ENCODE measurements at regions not wholly inside any gene's neighbourhood (a gene's known extent, or its start where the extent isn't known, plus 50 kb on each side); places are given as distances from the start of the nearest gene placed in this dataset.
"Not testable (repeated sequence)": the region's sequence is repeated elsewhere in the genome, so short reads cannot be mapped to it uniquely, and the experiment has no call there.

- DNase-seq = no peak
These were observed 368.3 kb upstream of the GJE1 start for GRCh38 chr6:141764388-141764787.

DNA sequence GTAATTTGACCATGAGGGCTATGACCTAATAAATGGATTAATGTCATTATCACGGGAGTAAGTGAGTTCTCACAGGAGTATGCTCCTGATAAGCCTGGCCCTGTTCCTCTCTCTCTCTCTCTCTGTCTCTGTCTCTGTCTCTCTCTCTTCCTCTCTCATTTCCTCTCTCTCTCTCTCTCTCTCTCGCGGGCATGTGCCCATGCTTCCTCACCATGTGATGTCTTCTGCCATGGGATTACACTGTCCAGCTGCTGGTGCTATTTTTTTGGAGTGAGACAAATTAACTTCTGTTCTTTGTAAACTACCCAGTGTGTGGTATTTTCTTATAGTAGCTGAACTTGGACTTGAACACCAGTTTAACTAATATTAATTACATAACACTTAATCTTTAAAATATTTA lies 374.3 kb upstream of the GJE1 start:
- no peak for DNase-seq

DNA sequence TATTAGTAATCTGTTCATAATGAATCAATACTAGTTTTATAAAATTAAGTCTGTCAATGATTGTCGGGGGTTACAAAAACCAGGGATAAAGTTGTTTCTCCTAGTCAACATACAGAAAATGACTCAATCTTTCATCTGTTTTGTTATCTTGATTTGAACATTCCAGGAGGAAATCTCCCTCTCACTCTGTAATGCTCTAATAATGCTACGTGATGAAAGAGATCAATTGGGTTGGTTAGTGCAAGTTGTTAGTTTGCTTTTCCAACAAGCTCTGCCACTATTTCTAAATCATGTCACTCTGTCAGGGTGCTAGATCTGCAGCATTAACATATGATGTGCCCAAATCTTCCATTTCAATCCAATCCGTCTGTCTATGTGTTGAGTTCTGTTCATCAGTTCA lies 379.5 kb upstream of the GJE1 start:
- DNase-seq = no peak

DNA sequence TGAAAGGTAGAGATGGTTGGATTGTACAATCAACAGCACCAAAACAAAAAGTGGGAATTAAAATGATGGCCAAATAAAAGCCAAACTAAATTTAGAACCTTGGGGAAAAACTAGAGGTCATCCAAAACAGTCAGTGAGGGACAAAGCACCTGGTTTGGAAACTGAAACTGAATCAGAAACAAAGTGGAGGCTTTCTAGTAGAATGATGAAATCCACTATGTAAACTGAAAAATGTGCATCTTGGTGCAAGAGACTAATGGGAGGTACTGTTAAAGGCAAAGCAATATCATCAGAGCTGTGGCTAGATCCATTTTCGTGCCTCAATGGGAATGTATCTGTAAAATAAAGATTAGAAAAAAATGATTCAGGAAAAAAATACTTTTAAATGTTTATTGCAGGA lies 380.0 kb upstream of the GJE1 start:
- DNase-seq = no peak

DNA sequence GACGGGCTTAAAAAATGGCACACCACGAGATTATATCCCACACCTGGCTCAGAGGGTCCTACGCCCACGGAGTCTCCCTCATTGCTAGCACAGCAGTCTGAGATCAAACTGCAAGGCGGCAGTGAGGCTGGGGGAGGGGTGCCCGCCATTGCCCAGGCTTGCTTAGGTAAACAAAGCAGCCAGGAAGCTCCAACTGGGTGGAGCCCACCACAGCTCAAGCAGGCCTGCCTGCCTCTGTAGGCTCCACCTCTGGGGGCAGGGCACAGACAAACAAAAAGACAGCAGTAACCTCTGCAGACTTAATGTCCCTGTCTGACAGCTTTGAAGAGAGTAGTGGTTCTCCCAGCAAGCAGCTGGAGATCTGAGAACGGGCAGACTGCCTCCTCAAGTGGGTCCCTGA lies 386.4 kb upstream of the GJE1 start:
- DNase-seq = not testable (repeated sequence)

DNA sequence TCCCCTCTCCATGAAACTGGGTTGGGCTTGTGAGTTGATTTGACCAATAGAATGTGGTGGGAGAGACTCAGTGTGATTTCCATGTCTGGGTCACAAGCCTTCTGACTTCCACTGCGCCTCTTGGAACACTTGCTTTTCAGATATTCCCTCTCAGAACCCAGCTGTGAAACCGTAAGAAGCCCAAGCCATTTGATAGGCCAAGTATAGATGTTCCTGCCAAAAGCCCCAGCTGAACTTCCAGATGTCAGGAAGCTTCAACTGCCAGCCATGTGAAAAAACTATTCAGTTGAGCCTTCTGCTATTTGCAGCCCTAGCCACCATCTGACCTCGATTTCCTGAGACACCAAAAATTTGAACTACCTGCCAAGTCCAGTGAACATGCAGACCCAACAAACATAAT lies 387.8 kb upstream of the GJE1 start:
- DNase-seq = no peak

DNA sequence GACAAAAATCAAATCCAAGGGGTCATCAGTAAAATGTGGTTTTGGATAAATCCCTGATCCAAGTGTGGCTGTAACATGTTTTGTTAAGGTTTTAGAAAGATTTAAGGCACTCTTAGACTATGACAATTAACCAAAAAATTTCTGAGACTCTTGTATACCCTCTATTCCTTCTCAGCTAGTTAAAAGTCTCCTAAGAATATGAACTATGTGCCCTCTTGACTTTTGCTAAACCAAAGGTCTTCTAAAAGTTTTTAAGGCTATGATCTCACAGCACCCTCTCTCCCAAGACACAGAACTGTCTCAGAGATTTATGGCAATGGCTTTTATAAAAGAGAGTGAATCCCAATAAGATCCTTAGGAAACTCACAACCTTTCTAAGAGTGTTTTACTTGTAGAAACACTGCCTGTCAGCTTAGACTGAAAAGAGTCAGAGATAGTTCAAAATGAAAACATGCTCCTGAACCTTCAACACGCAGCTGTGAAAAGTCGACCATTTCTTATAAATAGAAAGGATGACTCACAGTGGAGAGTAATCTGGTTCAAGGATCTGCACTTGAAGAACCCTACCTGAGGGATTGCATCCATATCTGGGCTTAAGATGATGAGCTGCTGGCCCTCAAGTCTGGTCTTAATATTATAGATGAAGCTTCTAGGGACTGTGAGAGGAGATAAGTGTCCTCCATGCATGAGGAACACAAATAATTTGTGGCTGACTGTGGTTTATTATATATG lies 388.4 kb upstream of the GJE1 start:
- no peak for DNase-seq

- DNase-seq = no peak
These were observed 396.6 kb upstream of the GJE1 start for GRCh38 chr6:141736104-141736503.

GRCh38 chr6:141735126-141735525 lies 397.6 kb upstream of the GJE1 start:
- no peak for DNase-seq

GRCh38 chr6:141734071-141734840 lies 398.5 kb upstream of the GJE1 start:
- no peak for DNase-seq

- DNase-seq = no peak
These were observed 403.6 kb upstream of the GJE1 start for GRCh38 chr6:141729146-141729545.

GRCh38 chr6:141728330-141728729 lies 404.4 kb upstream of the GJE1 start:
- DNase-seq = no peak

DNA sequence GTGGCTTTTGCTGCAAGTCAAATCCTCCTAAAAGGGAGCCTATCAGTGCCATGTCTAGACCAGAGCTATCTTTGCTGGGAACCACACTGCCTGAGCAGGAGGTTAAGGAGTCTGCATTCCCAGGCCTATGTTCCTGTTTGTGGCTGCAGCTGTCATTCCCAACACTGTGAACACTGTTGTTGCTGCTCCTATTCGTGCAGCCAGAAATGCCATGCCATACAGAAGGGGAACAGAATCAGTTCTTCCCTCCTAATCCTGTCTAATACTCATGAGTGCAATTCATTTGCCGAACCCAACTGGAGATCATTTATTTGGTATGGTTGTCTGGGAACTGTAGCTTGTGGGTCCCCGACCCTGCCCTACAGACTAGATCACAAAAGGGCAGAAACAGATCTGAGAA lies 406.5 kb upstream of the GJE1 start:
- no peak for DNase-seq

DNA sequence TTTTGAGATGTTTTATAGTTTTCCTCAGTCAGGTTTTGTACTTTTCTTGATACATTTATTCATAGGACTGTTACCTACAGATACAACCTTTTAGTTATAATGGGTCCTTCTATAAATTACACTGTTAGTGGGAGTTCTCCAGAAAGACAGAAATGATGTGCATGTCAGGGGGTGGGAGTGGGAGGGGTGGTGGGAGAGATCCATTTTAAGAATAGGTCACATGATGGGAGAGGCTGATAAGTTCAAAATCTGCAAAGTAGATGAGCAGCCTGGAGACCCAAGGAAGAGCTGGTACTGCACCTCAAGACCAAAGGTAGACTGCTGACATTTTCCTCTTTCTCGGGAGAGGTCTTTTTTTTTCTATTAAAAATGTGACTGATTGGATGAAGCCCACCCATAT lies 408.0 kb upstream of the GJE1 start:
- no peak for DNase-seq

GRCh38 chr6:141719476-141719875 lies 413.2 kb upstream of the GJE1 start:
- no peak for DNase-seq

- DNase-seq = no peak
These were observed 427.3 kb upstream of the GJE1 start for GRCh38 chr6:141705431-141705830.

- DNase-seq = no peak
These were observed 428.6 kb upstream of the GJE1 start for GRCh38 chr6:141704151-141704550.

- no peak for DNase-seq
These were observed 431.0 kb upstream of the GJE1 start for GRCh38 chr6:141701732-141702131.

DNA sequence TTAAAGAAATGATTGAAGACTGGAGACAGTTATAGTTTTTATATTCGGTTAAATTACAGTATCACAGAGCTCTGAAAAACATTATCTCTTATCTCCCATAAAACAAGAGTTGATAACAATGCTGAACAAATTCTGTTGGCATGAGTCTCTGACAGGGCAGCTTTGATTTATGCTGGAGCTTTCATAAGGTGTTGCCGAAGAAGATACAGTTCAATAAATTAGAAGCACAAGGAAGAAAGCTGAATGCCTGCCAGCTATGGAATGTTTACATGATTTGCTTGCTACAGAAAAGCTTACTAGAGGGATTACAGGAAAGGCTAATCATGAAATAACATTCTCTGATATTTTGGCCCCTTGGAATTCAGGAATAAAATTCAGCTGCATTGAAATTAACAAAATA lies 431.9 kb upstream of the GJE1 start:
- no peak for DNase-seq

GRCh38 chr6:141688916-141689315 lies 443.8 kb upstream of the GJE1 start:
- DNase-seq = no peak

DNA sequence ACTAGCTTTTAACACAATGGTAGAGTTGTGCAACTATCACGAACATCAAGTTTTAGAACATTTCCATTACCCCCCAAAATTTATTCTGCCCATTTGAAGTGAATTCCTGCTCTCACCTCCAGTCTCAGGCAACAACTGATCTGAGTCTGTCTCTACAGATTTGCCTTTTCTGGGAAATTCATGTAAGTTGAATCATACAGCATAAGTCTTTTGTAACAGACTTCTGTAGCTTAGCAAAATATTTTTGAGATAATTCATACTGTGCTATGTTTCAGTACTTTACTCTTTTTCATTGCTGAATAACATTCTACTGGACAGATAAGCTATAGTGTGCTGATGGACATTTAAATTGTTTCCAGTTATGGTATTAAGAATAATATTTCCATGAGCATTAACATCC lies 447.3 kb upstream of the GJE1 start:
- DNase-seq = no peak

- DNase-seq = no peak
These were observed 450.3 kb upstream of the GJE1 start for GRCh38 chr6:141682391-141682790.

- peak; percentile 43 for DNase-seq
These were observed 455.0 kb upstream of the GJE1 start for GRCh38 chr6:141677598-141678211.

DNA sequence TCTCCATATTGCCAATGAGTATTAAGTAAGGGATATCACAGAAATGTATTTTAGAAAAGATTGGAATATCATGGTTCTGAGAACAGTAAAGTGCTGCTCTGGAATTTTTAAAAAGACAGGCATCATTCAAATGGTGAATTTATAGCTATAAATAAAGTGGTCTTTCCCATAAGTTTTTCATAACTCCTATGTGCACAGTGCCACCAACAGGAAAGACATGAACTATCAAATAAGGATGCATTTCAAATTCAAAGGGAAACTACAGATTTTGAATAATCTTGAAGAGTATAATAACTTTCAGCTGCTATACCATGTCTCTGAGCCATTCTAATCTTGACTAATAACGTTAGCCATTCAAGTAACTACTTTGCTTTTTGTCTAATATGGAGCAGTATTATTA lies 456.8 kb upstream of the GJE1 start:
- no peak for DNase-seq

All from CD4-positive, alpha-beta T cell treated with Interleukin-21 for 1 hour (primary cell).